ENCODE measurements at regions not wholly inside any gene's neighbourhood (a gene's known extent, or its start where the extent isn't known, plus 50 kb on each side); places are given as distances from the start of the nearest gene placed in this dataset.

DNA sequence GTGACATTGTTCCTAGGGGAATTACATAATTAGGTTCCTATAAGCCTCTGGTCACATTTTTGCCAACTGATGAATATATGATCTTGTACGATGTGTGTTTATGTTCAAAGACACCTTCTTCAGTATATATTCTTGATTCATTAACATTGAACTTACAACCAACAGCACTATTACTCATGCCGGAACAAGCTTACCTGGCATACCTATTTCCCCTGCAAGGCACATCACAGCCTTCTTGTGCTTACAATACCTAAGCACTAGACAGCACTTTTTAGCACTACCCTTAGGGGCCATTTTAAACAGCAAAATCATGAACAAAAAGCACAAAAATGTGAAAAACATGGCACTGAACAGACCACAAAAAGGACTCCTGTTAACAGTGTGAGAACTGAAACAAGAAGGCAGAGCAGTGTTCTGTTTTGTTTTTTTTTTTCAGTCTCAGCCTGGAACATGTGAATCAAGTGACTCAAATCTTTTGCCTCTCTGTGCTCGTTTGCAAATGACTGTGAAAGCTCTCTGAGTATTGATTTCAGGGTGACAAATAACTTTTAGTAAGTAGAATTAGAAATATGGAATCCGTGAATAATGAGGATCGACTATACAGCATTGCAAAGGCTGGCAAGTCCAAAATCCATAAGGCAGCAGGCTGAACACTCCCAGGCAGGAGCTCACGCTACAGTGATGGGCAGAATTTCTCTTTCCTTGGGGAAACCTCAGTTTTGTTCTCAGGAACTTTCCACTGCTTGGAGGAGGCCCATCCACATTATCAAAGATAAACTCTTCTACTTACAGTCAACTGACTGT lies 102.3 kb upstream of the TSHZ2 start:
- Histone ChIP-seq H4K20me1 (ENCODE audit: control insufficient read depth, insufficient read depth) (no peaks in the 10 kb centered on the region), H3K27me3 (replicated peaks in 1 of 2; ENCODE audit: control insufficient read depth in 2 of 2, insufficient read depth in 2 of 2, low read length in 1 of 2) (no peaks in the 10 kb centered on the region), H3K4me3 (no peak overlapping the region), H2AFZ (ENCODE audit: control insufficient read depth, low read depth, low read length) (no peak overlapping the region), H3K9ac (ENCODE audit: control insufficient read depth, insufficient read depth, low read length) (no peak overlapping the region), H3K4me1 (ENCODE audit: control insufficient read depth, insufficient read depth, low read length) (no peaks in the 10 kb centered on the region), H3K27ac (ENCODE audit: control insufficient read depth, insufficient read depth) (no peak overlapping the region), H3K79me2 (ENCODE audit: control insufficient read depth, insufficient read depth, low read length) (no peaks in the 10 kb centered on the region), H3K9me3 (replicated peaks; ENCODE audit: control insufficient read depth, insufficient read depth, low read length) (no peaks in the 10 kb centered on the region), H3K36me3 (ENCODE audit: control insufficient read depth in 2 of 2, insufficient read depth in 2 of 2, low read length in 1 of 2) (no peaks in the 10 kb centered on the region), H3K4me2 (ENCODE audit: control insufficient read depth, insufficient read depth) (no peak overlapping the region)
- 33% methylated on average over 6 of the region's 6 CpGs for WGBS (ENCODE audit: insufficient coverage, insufficient replicate concordance, low lambda C conversion rate, missing lambda C conversion rate)
- ChIA-PET POLR2A (no interaction called here), RAD21 (ENCODE audit: unreplicated experiment) (no interaction called here), CTCF (no interaction called here), SMC1A (ENCODE audit: uncharacterized antibody, unreplicated experiment) (no interaction called here)
- TF ChIP-seq, protein P1, sequence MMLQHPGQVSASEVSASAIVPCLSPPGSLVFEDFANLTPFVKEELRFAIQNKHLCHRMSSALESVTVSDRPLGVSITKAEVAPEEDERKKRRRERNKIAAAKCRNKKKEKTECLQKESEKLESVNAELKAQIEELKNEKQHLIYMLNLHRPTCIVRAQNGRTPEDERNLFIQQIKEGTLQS (IDR thresholded peaks at IDR 0.05; ENCODE audit: borderline replicate concordance, extremely low read depth, low read depth, low read length): no peak
- TF ChIP-seq SUPT20H (IDR thresholded peaks at IDR 0.05; ENCODE audit: borderline replicate concordance, control insufficient read depth, low read depth, low read length): no peak
- TF ChIP-seq, protein P2, sequence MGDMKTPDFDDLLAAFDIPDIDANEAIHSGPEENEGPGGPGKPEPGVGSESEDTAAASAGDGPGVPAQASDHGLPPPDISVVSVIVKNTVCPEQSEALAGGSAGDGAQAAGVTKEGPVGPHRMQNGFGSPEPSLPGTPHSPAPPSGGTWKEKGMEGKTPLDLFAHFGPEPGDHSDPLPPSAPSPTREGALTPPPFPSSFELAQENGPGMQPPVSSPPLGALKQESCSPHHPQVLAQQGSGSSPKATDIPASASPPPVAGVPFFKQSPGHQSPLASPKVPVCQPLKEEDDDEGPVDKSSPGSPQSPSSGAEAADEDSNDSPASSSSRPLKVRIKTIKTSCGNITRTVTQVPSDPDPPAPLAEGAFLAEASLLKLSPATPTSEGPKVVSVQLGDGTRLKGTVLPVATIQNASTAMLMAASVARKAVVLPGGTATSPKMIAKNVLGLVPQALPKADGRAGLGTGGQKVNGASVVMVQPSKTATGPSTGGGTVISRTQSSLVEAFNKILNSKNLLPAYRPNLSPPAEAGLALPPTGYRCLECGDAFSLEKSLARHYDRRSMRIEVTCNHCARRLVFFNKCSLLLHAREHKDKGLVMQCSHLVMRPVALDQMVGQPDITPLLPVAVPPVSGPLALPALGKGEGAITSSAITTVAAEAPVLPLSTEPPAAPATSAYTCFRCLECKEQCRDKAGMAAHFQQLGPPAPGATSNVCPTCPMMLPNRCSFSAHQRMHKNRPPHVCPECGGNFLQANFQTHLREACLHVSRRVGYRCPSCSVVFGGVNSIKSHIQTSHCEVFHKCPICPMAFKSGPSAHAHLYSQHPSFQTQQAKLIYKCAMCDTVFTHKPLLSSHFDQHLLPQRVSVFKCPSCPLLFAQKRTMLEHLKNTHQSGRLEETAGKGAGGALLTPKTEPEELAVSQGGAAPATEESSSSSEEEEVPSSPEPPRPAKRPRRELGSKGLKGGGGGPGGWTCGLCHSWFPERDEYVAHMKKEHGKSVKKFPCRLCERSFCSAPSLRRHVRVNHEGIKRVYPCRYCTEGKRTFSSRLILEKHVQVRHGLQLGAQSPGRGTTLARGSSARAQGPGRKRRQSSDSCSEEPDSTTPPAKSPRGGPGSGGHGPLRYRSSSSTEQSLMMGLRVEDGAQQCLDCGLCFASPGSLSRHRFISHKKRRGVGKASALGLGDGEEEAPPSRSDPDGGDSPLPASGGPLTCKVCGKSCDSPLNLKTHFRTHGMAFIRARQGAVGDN (IDR thresholded peaks at IDR 0.05): 0 out of 2 replicates have a peak, but pooled peaks have one; percentile 11
- TF ChIP-seq STAT1 (conservative IDR thresholded peaks at IDR 0.05): no peak
- no peak for TF ChIP-seq SRF (IDR thresholded peaks at IDR 0.05; ENCODE audit: low read depth in 2 of 2, low read length in 2 of 2)
- no peak for TF ChIP-seq GATAD2B (conservative IDR thresholded peaks at IDR 0.05; ENCODE audit: low read depth)
- no peak for TF ChIP-seq HDGF (IDR thresholded peaks at IDR 0.05)
- TF ChIP-seq DPF2 (IDR thresholded peaks at IDR 0.05): no peak
- peak; percentile 56; the same call in 1 of the 2 replicates for TF ChIP-seq ZNF384 (IDR thresholded peaks at IDR 0.05; ENCODE audit: borderline replicate concordance, low read depth, low read length)
- ATAC-seq: peak; percentile 73
- in situ Hi-C loops (cut with MboI) (no loop called here), intact Hi-C loops (cut with micrococcal nuclease; ENCODE audit: unreplicated experiment) (no loop called here)
- no TSS peak for BruUV-seq (replicated peaks)
- FAIRE-seq: no peak
- no peak for DNase-seq (ENCODE audit: low read depth, low spot score)

Data from GM12878 (cell line).